Stimulated activated CD4-positive, alpha-beta T cell treated with anti-CD3 and anti-CD28 coated beads, TNF-alpha, amount 100 ng/mL, for 24 hours (primary cell): ENCODE measurements at regions not wholly inside any gene's neighbourhood (a gene's known extent, or its start where the extent isn't known, plus 50 kb on each side); places are given as distances from the start of the nearest gene placed in this dataset.
"Not testable (repeated sequence)": the region's sequence is repeated elsewhere in the genome, so short reads cannot be mapped to it uniquely, and the experiment has no call there.

Experiments
- DNase-seq, 3 experiments: peaks; one replicate each; pipeline ENCODE4 v3.0.0-alpha.2; 2020; ENCODE audit warnings: low read depth in 3 of 3

DNA sequence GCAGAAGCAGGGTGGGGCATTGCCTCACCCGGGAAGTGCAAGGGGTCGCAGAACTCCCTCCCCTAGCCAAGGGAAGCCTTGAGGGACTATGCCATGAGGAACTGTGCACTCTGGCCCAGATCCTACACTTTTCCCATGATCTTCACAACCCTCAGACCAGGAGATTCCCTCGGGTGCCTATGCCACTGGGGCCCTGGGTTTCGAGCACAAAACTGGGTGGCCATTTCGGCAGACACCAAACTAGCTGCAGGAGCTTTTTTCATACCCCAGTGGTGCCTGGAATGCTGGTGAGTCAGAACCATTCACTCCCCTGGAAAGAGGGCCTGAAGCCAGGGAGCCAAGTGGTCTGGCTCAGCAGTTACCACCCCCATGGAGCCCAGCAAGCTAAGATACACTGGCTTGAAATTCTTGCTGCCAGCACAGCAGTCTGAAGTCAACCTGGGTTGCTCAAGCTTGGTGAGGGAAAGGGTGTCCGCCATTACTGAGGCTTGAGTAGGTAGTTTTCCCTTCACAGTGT, 573.7 kb upstream of the ANO3 start:
- no peak for DNase-seq

DNA sequence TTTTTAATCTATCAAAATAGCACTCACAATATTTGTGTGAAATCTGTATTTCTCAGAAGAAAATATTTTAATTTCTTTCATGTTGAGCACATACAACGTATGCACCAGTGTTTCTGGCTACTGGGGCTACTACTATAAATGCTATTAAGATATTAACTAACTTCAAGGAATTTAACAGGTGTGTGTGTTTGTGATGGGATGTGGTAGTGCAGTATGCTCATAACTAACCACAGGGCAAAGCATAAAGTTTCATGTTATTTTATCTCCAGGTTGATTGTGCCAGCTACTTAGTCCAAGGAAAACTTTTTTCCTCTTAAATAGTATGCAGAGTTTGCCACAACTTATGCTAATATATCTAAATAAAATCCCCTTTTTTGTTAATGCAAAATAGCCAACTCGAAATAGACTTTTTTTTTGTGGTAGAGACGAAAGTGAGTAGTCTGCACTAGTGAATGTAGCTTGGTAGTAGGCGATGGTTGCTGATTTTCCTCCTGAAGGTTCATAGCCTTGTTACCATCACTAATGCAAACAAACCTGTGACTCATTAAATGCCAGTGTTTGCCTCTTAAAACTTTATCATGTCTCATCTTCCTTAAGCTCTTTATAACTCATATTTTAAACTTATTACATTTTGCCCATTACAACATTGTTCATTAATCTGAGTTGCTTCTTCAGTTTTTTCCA, 565.5 kb upstream of the ANO3 start:
- DNase-seq = no peak

DNA sequence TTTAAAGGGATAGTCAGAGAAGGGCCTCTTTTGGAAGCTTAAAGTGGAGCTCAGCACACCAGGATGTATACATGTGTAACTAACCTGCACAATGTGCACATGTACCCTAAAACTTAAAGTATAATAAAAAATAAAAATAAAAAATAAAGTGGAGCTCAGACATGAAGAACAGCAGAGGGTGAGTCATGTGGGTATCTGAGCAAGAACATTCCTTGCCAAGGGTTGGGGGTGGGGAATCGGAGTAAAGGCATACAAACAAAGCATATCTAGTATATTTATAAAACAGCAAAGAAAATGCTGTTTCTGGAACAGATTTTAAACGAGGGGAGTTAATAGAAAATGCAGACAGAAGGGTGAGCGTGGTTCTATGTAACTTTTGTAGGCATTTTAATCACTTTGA, 562.6 kb upstream of the ANO3 start:
- DNase-seq = no peak

DNA sequence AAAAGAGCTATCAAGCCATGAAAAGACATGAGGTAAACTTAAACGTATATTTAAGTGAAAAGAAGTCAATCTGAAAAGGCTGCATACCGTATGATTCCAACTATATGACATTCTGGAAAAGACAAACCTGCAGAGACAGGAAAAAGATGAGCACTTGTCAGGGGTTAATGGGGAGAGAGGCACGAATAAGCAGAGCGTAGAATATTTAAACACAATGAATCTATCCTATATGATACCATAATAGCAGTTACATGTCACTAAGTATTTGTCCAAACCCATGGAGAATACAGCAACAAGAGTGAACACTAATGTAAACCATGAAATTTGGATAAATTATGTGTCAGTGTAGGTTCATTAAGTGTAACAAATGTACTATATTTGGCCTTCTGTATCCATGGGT, 560.3 kb upstream of the ANO3 start:
- DNase-seq = no peak

DNA sequence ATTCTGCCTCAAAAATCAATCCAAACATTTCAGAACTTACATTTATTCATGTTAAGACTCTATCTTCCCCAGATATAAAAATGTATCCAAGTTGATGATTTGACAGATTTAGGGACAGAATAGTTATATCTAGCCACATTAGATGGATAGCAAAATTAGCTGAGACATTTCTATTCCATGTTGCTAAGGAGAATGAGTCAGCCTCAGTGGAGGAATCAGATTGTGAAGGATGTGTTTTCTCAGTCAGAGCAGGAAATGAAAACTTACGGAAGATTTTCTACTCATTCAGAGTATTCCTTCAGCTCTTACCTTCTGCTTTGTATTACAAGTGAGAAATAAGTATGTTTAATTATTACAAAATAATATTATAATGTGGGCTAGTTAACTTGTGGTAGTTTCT, 556.3 kb upstream of the ANO3 start:
- DNase-seq = no peak

DNA sequence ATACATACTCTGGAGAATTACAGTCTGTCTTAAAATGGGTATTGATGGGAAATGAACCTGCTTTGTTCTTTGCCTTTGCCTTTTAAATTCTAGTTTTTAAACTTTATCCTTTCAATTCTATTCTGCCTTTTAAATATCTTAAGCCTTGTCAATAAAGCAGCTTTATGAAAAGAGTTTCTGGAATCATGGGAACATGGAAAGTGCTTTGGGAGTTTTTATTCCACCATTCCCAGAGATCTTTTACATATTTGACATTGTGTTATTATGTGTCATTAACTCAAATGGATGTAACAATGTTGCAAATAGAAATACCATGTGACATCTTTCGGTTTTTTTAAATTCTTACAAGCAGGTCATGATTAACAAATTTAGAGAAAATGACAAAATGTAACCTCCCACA, 555.7 kb upstream of the ANO3 start:
- no peak for DNase-seq

DNA sequence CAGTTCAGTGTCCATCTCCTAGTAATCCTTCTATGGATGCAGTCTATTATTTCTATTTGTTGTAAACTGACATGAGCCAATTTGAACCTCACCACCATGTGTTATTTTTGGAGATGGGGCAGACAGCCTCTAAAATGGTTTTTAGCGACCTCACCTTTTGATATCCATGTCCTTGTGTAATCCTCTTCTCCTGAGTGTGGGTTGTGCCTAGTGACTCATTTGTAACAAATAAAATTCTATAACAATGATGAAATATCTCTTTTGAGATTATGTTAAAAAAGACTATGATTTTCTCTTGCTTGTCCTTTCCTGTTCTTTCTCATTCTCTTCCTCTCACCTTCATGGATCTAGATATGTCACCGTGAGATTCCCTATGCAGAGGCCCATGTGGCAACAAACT, 554.6 kb upstream of the ANO3 start:
- no peak for DNase-seq

DNA sequence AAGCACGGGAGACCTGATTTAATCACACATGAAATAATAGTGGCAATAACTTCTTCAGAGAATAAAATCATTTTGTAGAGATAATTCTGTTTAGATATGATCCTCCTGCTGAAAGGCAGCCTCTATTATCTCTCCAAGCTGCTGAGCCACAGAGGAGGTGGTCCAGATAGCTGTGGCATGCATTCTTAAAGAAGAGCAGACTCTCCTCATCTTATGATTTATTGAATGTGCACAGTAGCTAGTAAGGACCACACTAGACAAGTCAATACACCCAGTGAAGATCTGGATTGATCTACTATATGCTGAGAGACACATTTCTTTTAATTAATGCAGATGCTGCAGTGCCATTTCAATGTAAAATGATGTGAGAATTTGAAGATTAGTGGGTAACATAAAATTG, 552.9 kb upstream of the ANO3 start:
- no peak for DNase-seq

DNA sequence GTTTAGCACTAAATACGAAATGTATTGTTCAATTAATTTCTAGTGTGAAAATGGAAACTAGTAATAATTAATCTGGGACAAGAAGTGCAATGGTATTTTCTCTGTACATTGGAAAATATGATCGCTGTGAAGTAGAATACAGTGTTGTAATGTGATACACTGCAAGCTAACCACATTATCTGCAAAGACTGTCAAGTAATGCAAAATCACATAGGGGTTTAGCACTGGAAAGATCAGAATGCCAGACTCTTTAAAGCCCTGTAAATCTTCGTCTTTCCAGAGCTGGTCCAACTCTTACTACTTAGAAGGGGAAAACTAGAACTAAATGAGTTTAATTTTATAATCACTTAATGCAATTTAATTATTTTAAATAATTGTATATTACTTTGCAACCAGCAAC, 544.5 kb upstream of the ANO3 start:
- DNase-seq = no peak

DNA sequence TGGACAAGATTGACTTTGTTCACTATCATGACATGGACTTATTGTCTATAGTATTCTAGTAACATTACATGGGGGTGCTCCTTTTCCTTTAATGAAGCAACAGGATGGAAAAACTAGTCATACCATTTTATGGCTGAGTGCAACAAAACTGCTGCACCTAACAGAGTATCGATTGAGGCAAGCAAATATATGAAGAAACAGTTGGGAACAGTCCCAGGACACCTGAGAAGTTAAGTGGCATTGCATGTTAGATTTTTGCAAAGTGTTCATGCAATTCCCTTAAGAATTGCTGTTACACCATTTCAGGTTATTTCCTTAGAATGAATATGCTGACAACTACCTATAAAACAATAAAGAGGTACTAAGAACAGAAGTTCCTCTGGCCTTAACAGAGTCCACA, 541.5 kb upstream of the ANO3 start:
- DNase-seq = no peak

DNA sequence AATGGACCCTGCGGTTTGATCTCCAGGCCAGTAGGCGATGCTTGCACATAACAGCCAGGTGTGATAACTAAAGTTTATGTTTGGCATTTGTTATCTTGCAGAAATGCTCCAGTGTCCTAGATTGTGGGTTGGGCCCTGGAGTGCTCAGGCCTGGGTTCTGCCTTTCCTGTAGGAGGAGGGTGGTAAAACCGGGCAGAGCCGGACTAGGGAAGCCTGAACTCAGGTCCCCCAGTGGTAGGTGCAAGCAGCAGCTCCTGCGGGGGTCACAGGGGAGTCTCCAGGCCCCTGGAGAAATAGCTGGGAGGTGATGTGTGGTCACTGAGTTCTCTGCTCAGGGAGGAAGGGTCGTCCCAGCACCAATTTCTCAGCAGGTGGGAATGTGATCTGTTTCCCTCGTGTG, 538.3 kb upstream of the ANO3 start:
- DNase-seq = no peak

DNA sequence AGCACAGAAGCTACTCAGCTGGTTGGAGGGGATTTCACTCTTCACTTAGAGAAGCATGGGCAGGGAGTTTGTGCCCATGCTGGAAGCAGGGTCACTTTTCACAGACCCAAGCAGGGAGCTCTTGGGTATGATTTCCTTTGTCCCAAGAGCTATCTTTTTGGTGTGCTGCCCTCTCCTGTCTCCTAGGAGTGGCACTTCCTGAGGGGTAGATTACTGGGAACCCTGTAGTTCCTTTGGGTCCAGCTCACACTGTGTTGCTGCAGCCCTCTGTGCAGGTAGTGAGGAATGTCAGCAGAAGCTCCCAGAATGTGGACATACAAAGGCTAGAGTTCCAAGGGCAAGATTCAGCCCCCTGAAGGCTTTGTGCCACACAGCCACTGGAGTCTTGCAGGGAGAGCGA, 537.1 kb upstream of the ANO3 start:
- DNase-seq = no peak

DNA sequence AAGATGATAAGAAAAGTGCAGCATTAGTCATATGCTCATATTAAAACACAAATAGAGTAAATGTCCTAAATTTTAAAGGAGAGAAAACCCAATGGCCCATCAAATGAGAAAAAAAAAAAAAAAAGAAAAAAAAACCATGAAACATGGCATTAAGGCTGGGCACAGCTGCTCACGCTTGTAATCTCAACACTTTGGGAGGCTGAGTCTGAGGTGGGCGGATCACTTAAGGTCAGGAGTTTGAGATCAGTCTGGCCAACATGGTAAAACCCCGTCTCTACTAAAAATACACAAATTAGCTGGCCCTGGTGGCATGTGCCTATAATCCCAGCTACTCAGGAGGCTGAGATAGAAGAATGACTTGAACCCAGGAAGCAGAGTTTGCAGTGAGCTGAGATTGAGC, 515.5 kb upstream of the ANO3 start:
- no peak for DNase-seq

DNA sequence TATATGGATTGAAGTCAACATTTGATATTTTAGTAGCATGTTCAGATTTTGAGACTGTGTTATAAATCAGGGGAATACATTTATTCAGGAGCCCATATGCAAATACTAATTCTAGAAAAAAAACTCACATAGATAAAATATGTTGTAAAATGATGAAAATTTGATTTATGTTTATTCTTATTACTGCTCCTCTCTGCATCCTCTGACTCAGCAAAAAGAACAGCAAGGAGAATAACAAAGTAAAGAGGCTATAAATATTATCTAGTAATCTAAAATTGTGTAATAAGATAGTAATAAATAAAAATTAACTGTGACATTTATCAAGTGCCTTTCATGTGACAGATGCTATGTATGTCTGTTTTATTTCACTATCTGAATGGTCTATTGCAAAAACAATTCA, 507.2 kb upstream of the ANO3 start:
- no peak for DNase-seq

DNA sequence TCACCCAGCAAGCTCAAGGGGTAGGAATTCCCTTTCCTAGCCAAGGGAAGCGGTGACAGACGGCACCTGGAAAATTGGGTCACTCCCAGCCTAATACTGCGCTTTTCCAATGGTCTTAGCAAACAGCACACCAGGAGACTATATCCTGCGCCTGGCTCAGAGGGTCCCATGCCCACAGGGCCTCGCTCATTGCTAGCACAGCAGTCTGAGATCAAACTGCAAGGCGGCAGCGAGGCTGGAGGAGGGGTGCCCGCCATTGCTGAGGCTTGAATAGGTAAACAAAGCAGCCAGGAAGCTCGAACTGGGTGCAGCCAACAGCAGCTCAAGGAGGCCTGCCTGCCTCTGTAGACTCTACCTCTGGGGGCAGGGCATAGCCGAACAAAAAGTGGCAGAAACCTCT, 500.4 kb upstream of the ANO3 start:
- DNase-seq = not testable (repeated sequence)

DNA sequence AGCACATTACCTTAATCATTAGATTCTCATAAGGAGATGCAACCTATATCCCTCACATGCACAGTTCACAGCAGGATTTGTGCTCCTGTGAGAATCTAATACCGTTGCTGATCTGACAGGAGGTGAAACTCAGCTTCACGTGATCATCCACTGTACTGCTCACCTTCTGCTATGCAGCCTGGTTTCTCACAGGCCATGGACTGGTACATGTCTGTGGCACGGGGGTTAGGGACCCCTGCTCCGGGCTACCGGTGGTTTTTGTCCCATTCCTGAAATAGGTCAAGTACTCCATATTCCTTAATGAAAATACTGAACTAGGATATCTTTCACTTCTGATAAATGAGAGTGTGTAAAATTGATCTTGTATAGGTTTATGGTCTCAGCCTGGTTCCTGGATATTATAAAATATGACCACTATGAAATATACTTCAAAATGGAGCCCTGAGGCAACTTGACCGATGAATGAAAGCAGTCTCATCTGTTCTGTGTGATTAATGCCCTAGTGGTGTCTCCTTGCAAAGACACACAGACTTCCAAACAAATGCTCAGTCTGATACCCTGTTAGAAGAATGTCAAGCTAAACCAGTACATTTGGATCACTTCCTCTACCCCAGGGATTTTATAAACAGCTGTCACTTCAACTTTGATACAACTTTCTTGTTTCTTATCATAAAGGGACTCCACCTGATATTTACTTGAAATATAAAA, 492.9 kb upstream of the ANO3 start:
- no peak for DNase-seq

DNA sequence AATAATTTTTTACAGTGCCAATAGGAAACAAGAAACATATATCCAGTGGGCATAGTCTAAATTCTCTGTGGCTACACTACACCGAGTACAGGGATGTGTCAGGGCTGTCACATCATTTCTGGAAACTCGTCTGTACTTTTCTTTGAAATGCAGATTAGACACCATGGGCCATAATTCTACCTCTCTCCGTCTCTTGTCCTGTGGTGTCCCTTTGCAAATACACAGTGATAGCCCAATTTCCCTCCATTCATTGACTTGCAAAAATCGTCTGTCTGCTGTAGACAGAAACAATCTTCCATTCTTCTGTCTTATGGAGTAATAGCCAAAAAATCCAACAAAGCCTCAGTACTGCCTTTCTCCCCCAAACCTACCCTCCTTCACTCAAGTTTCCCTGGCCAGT, 487.1 kb upstream of the ANO3 start:
- no peak for DNase-seq

DNA sequence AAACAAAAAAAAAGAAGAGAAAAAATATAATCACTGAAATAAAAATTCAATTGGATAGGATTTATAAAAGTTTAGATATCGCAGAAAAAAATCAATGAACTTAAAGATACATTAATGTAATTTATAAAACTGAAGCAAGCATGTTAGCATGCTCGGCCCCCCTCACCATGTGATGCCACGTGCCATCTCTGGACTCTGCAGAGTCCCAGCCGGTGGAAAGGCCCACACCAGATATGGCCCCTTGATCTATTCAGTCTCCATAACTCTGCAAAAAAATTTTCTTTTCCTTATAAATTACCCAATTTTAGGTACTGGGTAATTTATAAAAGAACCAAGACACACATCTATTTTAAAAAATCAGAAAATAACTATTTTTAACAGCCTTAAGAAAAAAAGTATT, 476.0 kb upstream of the ANO3 start:
- no peak for DNase-seq

DNA sequence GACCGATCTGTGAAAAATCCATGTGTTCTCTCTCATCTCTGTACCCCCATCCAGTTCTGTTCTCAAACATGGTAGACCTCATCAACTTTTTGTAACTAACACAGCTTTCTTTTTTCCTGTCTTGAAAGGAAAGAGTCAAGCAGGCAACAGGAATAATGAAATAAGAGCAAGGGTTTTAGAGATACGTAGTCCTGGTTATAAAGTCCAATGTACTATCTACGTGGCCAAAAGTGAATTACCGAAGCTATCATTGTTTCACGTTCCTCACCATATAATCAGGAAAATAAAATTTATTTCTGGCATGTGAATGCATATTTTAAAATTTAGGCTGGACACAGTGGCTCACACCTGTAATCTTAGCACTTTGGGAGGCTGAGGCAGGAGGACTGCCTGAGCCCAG, 472.2 kb upstream of the ANO3 start:
- DNase-seq = no peak

DNA sequence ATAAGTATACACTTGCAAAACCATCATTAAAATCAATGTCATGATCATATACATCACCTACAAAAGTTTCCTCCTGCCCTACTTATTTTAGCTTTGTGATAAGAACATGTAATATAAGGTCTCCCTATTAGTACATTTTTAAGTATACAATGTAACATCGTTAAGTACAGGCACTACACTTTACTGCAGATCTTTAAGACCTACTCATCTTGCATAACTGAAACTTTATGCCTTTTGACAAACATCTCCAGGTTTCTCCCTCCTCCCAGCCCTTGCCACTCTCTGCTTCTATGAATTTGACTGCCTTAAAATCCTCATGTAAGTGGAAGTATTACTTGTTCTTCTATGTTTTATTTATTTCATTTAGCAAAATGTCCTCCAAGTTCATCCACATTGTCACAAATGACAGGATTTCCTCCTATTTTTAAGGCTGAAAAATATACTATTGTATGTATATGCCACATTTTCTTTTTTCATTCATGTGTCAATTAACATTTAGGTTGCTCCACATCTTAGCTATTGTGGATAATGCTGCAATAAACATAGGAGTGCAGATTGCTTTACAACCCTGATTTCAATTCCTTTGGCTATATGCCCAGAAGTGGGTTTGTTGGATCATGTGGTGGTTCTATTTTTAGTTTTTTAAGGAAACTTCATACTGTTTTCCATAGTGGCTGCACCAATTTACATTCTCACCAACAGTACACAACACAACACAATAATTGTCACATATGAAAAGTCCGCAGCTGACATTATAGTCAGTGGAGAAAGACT, 471.1 kb upstream of the ANO3 start:
- no peak for DNase-seq

DNA sequence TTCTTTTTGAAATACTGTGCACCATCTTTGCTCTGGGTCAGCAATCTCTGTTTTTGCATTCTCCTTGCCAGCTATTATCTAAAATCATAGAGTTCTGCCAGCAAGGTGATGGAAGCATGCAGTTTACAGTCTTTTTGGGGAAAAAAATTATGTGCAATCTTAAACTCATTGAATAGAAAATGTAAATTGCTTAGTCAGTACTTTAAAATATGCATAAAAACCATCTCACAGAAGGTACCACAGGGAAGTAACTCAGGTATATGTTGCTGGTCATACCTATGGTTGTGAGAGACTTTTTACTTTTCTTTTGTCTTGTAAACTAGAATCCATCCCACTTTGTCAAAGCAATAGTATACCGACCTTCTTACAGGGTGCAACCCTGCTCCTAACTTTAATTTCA, 469.8 kb upstream of the ANO3 start:
- DNase-seq = no peak

DNA sequence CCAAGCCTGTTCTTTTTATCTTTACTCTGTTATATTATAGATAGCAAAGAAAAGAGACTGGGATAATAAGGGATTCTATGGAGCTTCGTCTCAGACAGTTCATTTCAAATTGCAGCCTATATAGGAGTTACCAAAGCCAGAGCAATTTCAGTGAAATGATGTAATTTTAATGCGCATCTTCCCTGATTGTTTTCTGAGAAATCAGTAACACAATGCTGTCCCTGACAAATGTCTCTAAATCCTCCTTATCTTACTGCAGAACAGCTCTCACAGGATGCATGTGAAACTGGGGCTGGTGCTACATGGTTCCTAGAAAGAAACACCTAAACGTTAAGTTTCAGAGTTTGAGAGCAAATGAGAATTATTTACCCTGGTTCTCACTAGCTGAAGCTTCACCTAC, 467.9 kb upstream of the ANO3 start:
- no peak for DNase-seq

DNA sequence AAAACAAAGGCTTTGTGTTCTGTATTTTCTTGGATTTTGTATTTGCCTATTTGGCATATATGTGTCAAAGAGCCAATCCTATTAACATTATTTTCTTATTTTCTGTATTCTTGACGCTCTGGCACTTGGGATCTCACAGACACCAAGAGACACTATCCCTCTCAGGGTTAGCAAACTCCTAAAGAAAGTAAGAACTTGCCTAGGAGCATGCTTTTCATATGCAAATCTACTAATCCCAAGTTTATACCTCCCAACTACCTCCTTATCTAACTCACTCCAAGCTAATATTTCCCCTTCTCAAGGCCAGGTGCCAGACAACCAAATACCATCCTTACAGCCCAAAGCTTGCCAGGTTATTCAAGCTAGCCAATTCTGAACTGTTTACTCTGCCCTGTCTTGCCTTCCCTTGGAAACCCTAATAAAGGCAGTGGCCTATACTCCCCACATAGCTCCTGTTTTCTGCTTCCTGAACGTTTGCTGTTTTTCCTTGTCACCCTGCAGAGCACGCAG, 455.4 kb upstream of the ANO3 start:
- DNase-seq = no peak
